ENCODE measurements at regions not wholly inside any gene's neighbourhood (a gene's known extent, or its start where the extent isn't known, plus 50 kb on each side); places are given as distances from the start of the nearest gene placed in this dataset.

DNA sequence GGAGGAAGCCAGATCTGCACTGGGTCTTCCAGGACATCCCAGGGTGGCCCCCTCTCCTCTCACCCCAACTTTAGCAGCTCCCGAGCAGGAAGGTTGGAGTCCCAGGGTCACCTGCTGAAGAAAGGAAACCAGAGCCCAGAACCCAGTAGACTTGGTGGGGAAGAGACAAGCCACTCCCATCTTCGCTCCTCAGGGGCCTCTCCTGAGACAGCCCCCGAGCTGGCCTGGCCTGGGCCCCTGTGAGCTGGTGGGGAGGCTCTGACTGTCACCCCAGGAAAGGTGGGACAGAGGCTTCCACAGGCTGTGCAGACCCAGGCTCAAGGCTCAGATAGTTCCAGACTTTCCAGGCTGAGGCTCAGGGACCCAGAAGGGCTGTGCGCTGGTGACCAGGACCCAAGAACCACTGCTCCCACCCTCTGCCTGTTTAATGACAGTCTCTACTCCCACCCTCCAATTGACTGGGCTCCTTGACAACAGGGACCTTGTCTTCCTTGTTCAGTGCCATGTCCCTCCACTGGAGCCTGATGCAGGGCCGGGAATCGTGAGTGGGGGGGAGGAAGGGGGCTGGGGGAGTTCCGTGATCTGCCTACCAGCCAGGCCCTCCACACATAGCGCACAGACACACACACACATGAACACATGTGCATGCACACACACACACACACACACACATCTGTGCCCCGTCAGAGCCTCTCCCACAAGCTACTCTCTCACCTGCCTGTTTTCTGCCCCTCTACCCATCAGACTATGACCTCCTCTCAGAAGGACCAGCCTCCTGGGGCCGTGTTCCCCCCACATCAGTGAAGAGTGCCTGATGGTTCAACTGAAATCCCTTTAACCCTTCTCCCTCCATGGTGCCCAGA lies 401.2 kb downstream of the MATN1 start (continued):
- TF ChIP-seq, protein P1, sequence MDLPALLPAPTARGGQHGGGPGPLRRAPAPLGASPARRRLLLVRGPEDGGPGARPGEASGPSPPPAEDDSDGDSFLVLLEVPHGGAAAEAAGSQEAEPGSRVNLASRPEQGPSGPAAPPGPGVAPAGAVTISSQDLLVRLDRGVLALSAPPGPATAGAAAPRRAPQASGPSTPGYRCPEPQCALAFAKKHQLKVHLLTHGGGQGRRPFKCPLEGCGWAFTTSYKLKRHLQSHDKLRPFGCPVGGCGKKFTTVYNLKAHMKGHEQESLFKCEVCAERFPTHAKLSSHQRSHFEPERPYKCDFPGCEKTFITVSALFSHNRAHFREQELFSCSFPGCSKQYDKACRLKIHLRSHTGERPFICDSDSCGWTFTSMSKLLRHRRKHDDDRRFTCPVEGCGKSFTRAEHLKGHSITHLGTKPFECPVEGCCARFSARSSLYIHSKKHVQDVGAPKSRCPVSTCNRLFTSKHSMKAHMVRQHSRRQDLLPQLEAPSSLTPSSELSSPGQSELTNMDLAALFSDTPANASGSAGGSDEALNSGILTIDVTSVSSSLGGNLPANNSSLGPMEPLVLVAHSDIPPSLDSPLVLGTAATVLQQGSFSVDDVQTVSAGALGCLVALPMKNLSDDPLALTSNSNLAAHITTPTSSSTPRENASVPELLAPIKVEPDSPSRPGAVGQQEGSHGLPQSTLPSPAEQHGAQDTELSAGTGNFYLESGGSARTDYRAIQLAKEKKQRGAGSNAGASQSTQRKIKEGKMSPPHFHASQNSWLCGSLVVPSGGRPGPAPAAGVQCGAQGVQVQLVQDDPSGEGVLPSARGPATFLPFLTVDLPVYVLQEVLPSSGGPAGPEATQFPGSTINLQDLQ (CRISPR knock-in tag; IDR thresholded peaks at IDR 0.05) = no peak
- TF ChIP-seq ZNF749 (CRISPR knock-in tag; IDR thresholded peaks at IDR 0.05; ENCODE audit: borderline replicate concordance) (no peak), NFE2L2 (IDR thresholded peaks at IDR 0.05; ENCODE audit: low read length) (no peak)
- TF ChIP-seq, protein P2, sequence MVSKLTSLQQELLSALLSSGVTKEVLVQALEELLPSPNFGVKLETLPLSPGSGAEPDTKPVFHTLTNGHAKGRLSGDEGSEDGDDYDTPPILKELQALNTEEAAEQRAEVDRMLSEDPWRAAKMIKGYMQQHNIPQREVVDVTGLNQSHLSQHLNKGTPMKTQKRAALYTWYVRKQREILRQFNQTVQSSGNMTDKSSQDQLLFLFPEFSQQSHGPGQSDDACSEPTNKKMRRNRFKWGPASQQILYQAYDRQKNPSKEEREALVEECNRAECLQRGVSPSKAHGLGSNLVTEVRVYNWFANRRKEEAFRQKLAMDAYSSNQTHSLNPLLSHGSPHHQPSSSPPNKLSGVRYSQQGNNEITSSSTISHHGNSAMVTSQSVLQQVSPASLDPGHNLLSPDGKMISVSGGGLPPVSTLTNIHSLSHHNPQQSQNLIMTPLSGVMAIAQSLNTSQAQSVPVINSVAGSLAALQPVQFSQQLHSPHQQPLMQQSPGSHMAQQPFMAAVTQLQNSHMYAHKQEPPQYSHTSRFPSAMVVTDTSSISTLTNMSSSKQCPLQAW (CRISPR knock-in tag; IDR thresholded peaks at IDR 0.05) = no peak
- TF ChIP-seq, protein P3, sequence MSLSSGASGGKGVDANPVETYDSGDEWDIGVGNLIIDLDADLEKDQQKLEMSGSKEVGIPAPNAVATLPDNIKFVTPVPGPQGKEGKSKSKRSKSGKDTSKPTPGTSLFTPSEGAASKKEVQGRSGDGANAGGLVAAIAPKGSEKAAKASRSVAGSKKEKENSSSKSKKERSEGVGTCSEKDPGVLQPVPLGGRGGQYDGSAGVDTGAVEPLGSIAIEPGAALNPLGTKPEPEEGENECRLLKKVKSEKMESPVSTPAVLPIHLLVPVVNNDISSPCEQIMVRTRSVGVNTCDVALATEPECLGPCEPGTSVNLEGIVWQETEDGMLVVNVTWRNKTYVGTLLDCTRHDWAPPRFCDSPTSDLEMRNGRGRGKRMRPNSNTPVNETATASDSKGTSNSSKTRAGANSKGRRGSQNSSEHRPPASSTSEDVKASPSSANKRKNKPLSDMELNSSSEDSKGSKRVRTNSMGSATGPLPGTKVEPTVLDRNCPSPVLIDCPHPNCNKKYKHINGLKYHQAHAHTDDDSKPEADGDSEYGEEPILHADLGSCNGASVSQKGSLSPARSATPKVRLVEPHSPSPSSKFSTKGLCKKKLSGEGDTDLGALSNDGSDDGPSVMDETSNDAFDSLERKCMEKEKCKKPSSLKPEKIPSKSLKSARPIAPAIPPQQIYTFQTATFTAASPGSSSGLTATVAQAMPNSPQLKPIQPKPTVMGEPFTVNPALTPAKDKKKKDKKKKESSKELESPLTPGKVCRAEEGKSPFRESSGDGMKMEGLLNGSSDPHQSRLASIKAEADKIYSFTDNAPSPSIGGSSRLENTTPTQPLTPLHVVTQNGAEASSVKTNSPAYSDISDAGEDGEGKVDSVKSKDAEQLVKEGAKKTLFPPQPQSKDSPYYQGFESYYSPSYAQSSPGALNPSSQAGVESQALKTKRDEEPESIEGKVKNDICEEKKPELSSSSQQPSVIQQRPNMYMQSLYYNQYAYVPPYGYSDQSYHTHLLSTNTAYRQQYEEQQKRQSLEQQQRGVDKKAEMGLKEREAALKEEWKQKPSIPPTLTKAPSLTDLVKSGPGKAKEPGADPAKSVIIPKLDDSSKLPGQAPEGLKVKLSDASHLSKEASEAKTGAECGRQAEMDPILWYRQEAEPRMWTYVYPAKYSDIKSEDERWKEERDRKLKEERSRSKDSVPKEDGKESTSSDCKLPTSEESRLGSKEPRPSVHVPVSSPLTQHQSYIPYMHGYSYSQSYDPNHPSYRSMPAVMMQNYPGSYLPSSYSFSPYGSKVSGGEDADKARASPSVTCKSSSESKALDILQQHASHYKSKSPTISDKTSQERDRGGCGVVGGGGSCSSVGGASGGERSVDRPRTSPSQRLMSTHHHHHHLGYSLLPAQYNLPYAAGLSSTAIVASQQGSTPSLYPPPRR (CRISPR knock-in tag; IDR thresholded peaks at IDR 0.05; ENCODE audit: borderline replicate concordance) = no peak
